Natural killer cell treated with Interleukin-12 subunit alpha and Interleukin-12 subunit beta and Interleukin-15 and Interleukin-18, amount 100 ng/mL, for 72 hours (primary cell): ENCODE measurements at regions not wholly inside any gene's neighbourhood (a gene's known extent, or its start where the extent isn't known, plus 50 kb on each side); places are given as distances from the start of the nearest gene placed in this dataset.

Source experiments
- ATAC-seq, 2 donors: fragments of 150-1000 bp; cut with Tn5 transposase in 1 of 2; sonication (Bioruptor Pico), chemical (Tn5 transposase) in 1 of 2; 2 replicates each; pipeline ENCODE4 v1.10.0; 2021
- DNase-seq: peaks from one replicate; pipeline ENCODE4 v3.0.0; 2022; ENCODE audit warnings: low spot score
- H3K27ac Mint-ChIP-seq, 2 donors: 1 replicate in 1 of 2; 2 replicates in 1 of 2; pipeline ENCODE4 v1.8.0; 2022; ENCODE audit warnings: mixed read lengths in 2 of 2, mild to moderate bottlenecking in 1 of 2, moderate library complexity in 1 of 2
- H3K27me3 Mint-ChIP-seq, 2 donors: 1 replicate in 1 of 2; 2 replicates in 1 of 2; pipeline ENCODE4 v1.8.0; 2022; ENCODE audit warnings: mixed read lengths in 2 of 2
- H3K36me3 Mint-ChIP-seq: one replicate; pipeline ENCODE4 v1.8.0; 2022; ENCODE audit warnings: mixed read lengths
- H3K4me1 Mint-ChIP-seq, 2 donors: 1 replicate in 1 of 2; 2 replicates in 1 of 2; pipeline ENCODE4 v1.8.0; 2022; ENCODE audit warnings: low read depth in 2 of 2, mixed read lengths in 2 of 2, mild to moderate bottlenecking in 1 of 2
- H3K4me3 Mint-ChIP-seq: one replicate; pipeline ENCODE4 v1.8.0; 2022; ENCODE audit warnings: mixed read lengths
- H3K9me3 Mint-ChIP-seq: 2 replicates; pipeline ENCODE4 v1.8.0; 2022; ENCODE audit warnings: mixed read lengths

- DNase-seq, result no peak
- Mint-ChIP-seq H3K36me3 (no peaks in the 10 kb centered on the region), H3K4me3 (no peak overlapping the region), H3K4me1 (no peaks in the 10 kb centered on the region), H3K9me3 (peaks cover 4% of the 10 kb centered on the region), H3K27ac (no peak overlapping the region), H3K27me3 (peaks cover under 1 to 7% of the 10 kb centered on the region in 2 donors)
- no peak for ATAC-seq
Measured at GRCh38 chr3:53969086-53969485, 77.4 kb upstream of the SELENOK start.

- Mint-ChIP-seq H3K9me3 (peaks cover 2% of the 10 kb centered on the region), H3K4me1 (no peaks in the 10 kb centered on the region), H3K4me3 (no peak overlapping the region), H3K36me3 (no peaks in the 10 kb centered on the region), H3K27me3 (peaks cover 11% of the 10 kb centered on the region in 2 donors), H3K27ac (no peak overlapping the region)
- no peak for ATAC-seq
- no peak for DNase-seq
Measured at GRCh38 chr3:53965291-53965690, 73.6 kb upstream of the SELENOK start.

GRCh38 chr3:53957831-53958230, 66.2 kb upstream of the SELENOK start:
- peaks cover 2% of the 10 kb centered on the region for H3K9me3 Mint-ChIP-seq
- no peak overlapping the region for H3K4me3 Mint-ChIP-seq

GRCh38 chr3:53956586-53956985, 64.9 kb upstream of the SELENOK start:
- ATAC-seq, result no peak
- Mint-ChIP-seq H3K27ac (no peak overlapping the region), H3K36me3 (no peaks in the 10 kb centered on the region), H3K9me3 (peaks cover 2% of the 10 kb centered on the region), H3K27me3 (peaks cover 17 to 45% of the 10 kb centered on the region in 2 donors), H3K4me3 (no peak overlapping the region), H3K4me1 (no peaks in the 10 kb centered on the region)
- no peak for DNase-seq

More at GRCh38 chr3:53957831-53958230, 66.2 kb upstream of the SELENOK start:
- DNase-seq (no peak), ATAC-seq (no peak)
- Mint-ChIP-seq H3K4me1 (no peaks in the 10 kb centered on the region), H3K27me3 (peaks cover 22 to 45% of the 10 kb centered on the region in 2 donors), H3K36me3 (no peaks in the 10 kb centered on the region), H3K27ac (no peak overlapping the region)

- ATAC-seq, result no peak
- Mint-ChIP-seq H3K9me3 (peaks cover 7% of the 10 kb centered on the region), H3K27me3 (peaks cover 18 to 40% of the 10 kb centered on the region in 2 donors), H3K36me3 (peaks cover 11% of the 10 kb centered on the region), H3K4me1 (no peaks in the 10 kb centered on the region), H3K4me3 (no peak overlapping the region), H3K27ac (no peak overlapping the region)
- DNase-seq, result no peak
Measured at GRCh38 chr3:53949541-53949940, 57.9 kb upstream of the SELENOK start.

- Mint-ChIP-seq H3K27ac (no peak overlapping the region), H3K27me3 (peaks cover 10 to 31% of the 10 kb centered on the region in 2 donors), H3K9me3 (peaks cover 7% of the 10 kb centered on the region), H3K4me1 (no peaks in the 10 kb centered on the region), H3K4me3 (no peak overlapping the region), H3K36me3 (peaks cover 11% of the 10 kb centered on the region)
- no peak for DNase-seq
- ATAC-seq, result no peak
Measured at GRCh38 chr3:53948174-53948573, 56.5 kb upstream of the SELENOK start.

GRCh38 chr3:53944028-53944427, 52.4 kb upstream of the SELENOK start:
- H3K4me1 Mint-ChIP-seq, result no peaks in the 10 kb centered on the region
- ATAC-seq (no peak), DNase-seq (no peak)
- H3K36me3 Mint-ChIP-seq, result peaks cover 11% of the 10 kb centered on the region
- peaks cover 6 to 17% of the 10 kb centered on the region in 2 donors for H3K27me3 Mint-ChIP-seq
- H3K4me3 Mint-ChIP-seq, result no peak overlapping the region
- H3K27ac Mint-ChIP-seq, result no peak overlapping the region
- peaks cover 7% of the 10 kb centered on the region for H3K9me3 Mint-ChIP-seq

- H3K4me3 Mint-ChIP-seq, result no peak overlapping the region
- peaks cover 11% of the 10 kb centered on the region for H3K36me3 Mint-ChIP-seq
- DNase-seq (no peak), ATAC-seq (no peak)
- peaks cover 10 to 31% of the 10 kb centered on the region in 2 donors for H3K27me3 Mint-ChIP-seq
- peaks cover 7% of the 10 kb centered on the region for H3K9me3 Mint-ChIP-seq
- H3K4me1 Mint-ChIP-seq, result no peaks in the 10 kb centered on the region
- no peak overlapping the region for H3K27ac Mint-ChIP-seq
Measured at GRCh38 chr3:53941950-53942349, 50.3 kb upstream of the SELENOK start.
